PC-9 (cell line): ENCODE measurements at regions not wholly inside any gene's neighbourhood (a gene's known extent, or its start where the extent isn't known, plus 50 kb on each side); places are given as distances from the start of the nearest gene placed in this dataset.

Source experiments
- BruUV-seq: library from RNA; stranded (reverse); fragments of 400-500 nt; replicated peaks from 2 replicates; lab custom pipeline; 2021; lab: Mats Ljungman, UMichigan
- CTCF ChIA-PET: fragments of 300-600 bp; sonication (Branson Sonifier 250); formaldehyde crosslinking; loops from one replicate; lab custom pipeline; 2022; ENCODE audit warnings: antibody characterized with exemption; lab: Charles Lee
- POLR2A ChIA-PET: fragments of 300-600 bp; sonication (Branson Sonifier 250); formaldehyde crosslinking; loops from one replicate; lab custom pipeline; 2022; ENCODE audit warnings: antibody characterized with exemption; ENCODE audit not compliant: unreplicated experiment; lab: Charles Lee
- DNase-seq, 2 experiments: peaks; one replicate each; pipeline versions ENCODE4 v3.0.0 to v3.0.0-alpha.2; 2015 to 2022; ENCODE audit warnings: mixed read lengths in 1 of 2
- H2AFZ ChIP-seq: fragments of 200-600 bp; sonication (generic); 2 replicates; pipeline ENCODE4 v1.8.1; 2017; ENCODE audit warnings: antibody characterized with exemption
- H3F3A ChIP-seq: fragments of 200-600 bp; sonication (generic); 2 replicates; pipeline ENCODE4 v1.8.1; 2017; ENCODE audit warnings: antibody characterized with exemption, mild to moderate bottlenecking, low read depth; ENCODE audit not compliant: insufficient read depth
- H3K27ac ChIP-seq: fragments of 200-600 bp; sonication (generic); 2 replicates; pipeline ENCODE4 v1.6.1; 2016; ENCODE audit warnings: mixed run types
- H3K27me3 ChIP-seq: fragments of 200-600 bp; sonication (generic); 2 replicates; pipeline ENCODE4 v1.6.1; 2016; ENCODE audit warnings: low read depth, mixed run types; ENCODE audit not compliant: insufficient read depth
- H3K36me3 ChIP-seq: fragments of 200-600 bp; sonication (generic); 2 replicates; pipeline ENCODE4 v1.6.1; 2016; ENCODE audit warnings: low read depth, mixed run types
- H3K4me1 ChIP-seq: fragments of 200-600 bp; sonication (generic); replicated peaks from 2 replicates; pipeline ENCODE4 v1.6.1; 2016; ENCODE audit warnings: mixed run types; ENCODE audit not compliant: insufficient read depth
- H3K4me2 ChIP-seq: fragments of 200-600 bp; sonication (generic); 2 replicates; pipeline ENCODE4 v1.6.1; 2017; ENCODE audit warnings: mixed run types
- H3K4me3 ChIP-seq: fragments of 200-600 bp; sonication (generic); 2 replicates; pipeline ENCODE4 v1.6.1; 2016; ENCODE audit warnings: mixed run types
- H3K79me2 ChIP-seq: fragments of 200-600 bp; sonication (generic); 2 replicates; pipeline ENCODE4 v1.6.1; 2017; ENCODE audit warnings: low read depth, mixed run types
- H3K9me2 ChIP-seq: fragments of 200-600 bp; sonication (generic); 2 replicates; pipeline ENCODE4 v1.8.1; 2017; ENCODE audit warnings: mild to moderate bottlenecking; ENCODE audit not compliant: insufficient read depth
- H3K9me3 ChIP-seq: fragments of 200-600 bp; sonication (generic); 2 replicates; pipeline ENCODE4 v1.8.1; 2016; ENCODE audit warnings: low read depth; ENCODE audit not compliant: insufficient read depth
- H4K20me1 ChIP-seq: fragments of 200-600 bp; sonication (generic); 2 replicates; pipeline ENCODE4 v1.8.1; 2017; ENCODE audit not compliant: insufficient read depth
- EZH2 ChIP-seq: fragments of 200-600 bp; sonication (generic); IDR thresholded peaks from 2 replicates; pipeline ENCODE4 v1.8.0; 2017; ENCODE audit warnings: antibody characterized with exemption, low read depth
- intact Hi-C: fragments of 100-400 bp; cut with micrococcal nuclease; formaldehyde crosslinking; loops from one replicate; pipeline ENCODE4 v1.10.0; 2022; ENCODE audit not compliant: unreplicated experiment
- TF ChIP-seq, protein P1 (sequence below): fragments of 200-600 bp; sonication (generic); conservative IDR thresholded peaks from 2 replicates; pipeline ENCODE4 v1.6.1; 2017; ENCODE audit warnings: mixed run types, antibody characterized with exemption, mild to moderate bottlenecking, moderate library complexity

- no peak overlapping the region for H3K4me2 ChIP-seq
- ChIA-PET CTCF (no interaction called here), POLR2A (no interaction called here)
- BruUV-seq = no TSS peak
- no peaks in the 10 kb centered on the region for H3K36me3 ChIP-seq
- no peaks in the 10 kb centered on the region for H3K79me2 ChIP-seq
- TF ChIP-seq, protein P1, sequence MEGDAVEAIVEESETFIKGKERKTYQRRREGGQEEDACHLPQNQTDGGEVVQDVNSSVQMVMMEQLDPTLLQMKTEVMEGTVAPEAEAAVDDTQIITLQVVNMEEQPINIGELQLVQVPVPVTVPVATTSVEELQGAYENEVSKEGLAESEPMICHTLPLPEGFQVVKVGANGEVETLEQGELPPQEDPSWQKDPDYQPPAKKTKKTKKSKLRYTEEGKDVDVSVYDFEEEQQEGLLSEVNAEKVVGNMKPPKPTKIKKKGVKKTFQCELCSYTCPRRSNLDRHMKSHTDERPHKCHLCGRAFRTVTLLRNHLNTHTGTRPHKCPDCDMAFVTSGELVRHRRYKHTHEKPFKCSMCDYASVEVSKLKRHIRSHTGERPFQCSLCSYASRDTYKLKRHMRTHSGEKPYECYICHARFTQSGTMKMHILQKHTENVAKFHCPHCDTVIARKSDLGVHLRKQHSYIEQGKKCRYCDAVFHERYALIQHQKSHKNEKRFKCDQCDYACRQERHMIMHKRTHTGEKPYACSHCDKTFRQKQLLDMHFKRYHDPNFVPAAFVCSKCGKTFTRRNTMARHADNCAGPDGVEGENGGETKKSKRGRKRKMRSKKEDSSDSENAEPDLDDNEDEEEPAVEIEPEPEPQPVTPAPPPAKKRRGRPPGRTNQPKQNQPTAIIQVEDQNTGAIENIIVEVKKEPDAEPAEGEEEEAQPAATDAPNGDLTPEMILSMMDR = no peak
- no peak for TF ChIP-seq EZH2
- no peaks in the 10 kb centered on the region; the same call in 1 of the 2 replicates for H3K9me3 ChIP-seq
- H3F3A ChIP-seq = peaks cover 17% of the 10 kb centered on the region
- intact Hi-C loops = no loop called here
- DNase-seq = no peak
- H2AFZ ChIP-seq = no peak overlapping the region
- H4K20me1 ChIP-seq = no peaks in the 10 kb centered on the region
- no peak overlapping the region for H3K4me3 ChIP-seq
- peaks cover 22% of the 10 kb centered on the region for H3K4me1 ChIP-seq
- no peaks in the 10 kb centered on the region for H3K27me3 ChIP-seq
- no peaks in the 10 kb centered on the region for H3K9me2 ChIP-seq
- no peak overlapping the region for H3K27ac ChIP-seq
Observed at GRCh38 chr3:105277656-105278055, 89.1 kb upstream of the ALCAM start.

DNA sequence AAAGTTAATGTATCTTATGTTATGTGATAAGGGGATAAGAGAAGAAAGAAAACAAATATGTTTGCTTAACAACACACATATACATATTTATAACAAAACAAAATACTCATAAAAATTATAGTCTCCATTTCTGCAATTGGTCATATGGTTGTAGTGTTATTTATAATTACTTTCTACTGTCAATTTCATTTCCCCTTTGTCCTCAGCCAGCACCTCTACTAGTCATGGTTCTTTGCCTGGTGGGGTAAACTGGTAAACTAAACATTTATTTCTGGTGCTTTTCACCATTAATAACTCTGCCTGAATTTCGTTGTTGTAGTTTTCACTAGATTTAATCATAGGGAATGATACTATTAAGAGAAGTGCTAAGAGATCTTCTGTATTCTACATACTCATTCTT is 88.0 kb upstream of the ALCAM start:
- Histone ChIP-seq H3K27me3 (no peaks in the 10 kb centered on the region), H3F3A (peaks cover 17% of the 10 kb centered on the region), H3K4me2 (no peak overlapping the region), H3K79me2 (no peaks in the 10 kb centered on the region), H3K9me2 (peaks cover under 1% of the 10 kb centered on the region; the same call in 1 of the 2 replicates), H2AFZ (peak overlapping the region; percentile 55), H4K20me1 (no peaks in the 10 kb centered on the region), H3K36me3 (no peaks in the 10 kb centered on the region), H3K9me3 (no peaks in the 10 kb centered on the region), H3K27ac (no peak overlapping the region), H3K4me1 (peaks cover 22% of the 10 kb centered on the region), H3K4me3 (no peak overlapping the region)
- DNase-seq = no peak
- intact Hi-C loops = no loop called here
- ChIA-PET CTCF (no interaction called here), POLR2A (no interaction called here)
- no peak for TF ChIP-seq EZH2
- TF ChIP-seq, protein P1 = no peak
- no TSS peak for BruUV-seq

GRCh38 chr3:105281989-105282388 is 84.7 kb upstream of the ALCAM start:
- TF ChIP-seq EZH2 = no peak
- TF ChIP-seq, protein P1 = no peak
- no peak overlapping the region for H2AFZ ChIP-seq
- no peaks in the 10 kb centered on the region for H3K9me3 ChIP-seq
- BruUV-seq = no TSS peak
- H3K79me2 ChIP-seq = no peaks in the 10 kb centered on the region
- H3K4me1 ChIP-seq = no peaks in the 10 kb centered on the region
- peaks cover 4% of the 10 kb centered on the region; the same call in 1 of the 2 replicates for H3K9me2 ChIP-seq
- no peak overlapping the region for H3K27ac ChIP-seq
- H3F3A ChIP-seq = no peaks in the 10 kb centered on the region
- no peak overlapping the region for H3K4me2 ChIP-seq
- no peak for DNase-seq
- H3K27me3 ChIP-seq = no peaks in the 10 kb centered on the region
- H3K4me3 ChIP-seq = no peak overlapping the region
- POLR2A ChIA-PET = no interaction called here
- no peaks in the 10 kb centered on the region for H3K36me3 ChIP-seq
- CTCF ChIA-PET = no interaction called here
- intact Hi-C loops = no loop called here
- no peaks in the 10 kb centered on the region for H4K20me1 ChIP-seq
